Stomach smooth muscle (tissue), 2 donors: ENCODE measurements at regions not wholly inside any gene's neighbourhood (a gene's known extent, or its start where the extent isn't known, plus 50 kb on each side); places are given as distances from the start of the nearest gene placed in this dataset.
A peak's percentile ranks its signal among the peaks of the same experiment; 100 is the strongest.

Experiments used
- H3K27ac ChIP-seq: one replicate; pipeline ENCODE4 v1.7.0; 2013; ENCODE audit warnings: mild to moderate bottlenecking, low read length, inconsistent platforms
- H3K27me3 ChIP-seq, 2 donors: one replicate each; pipeline ENCODE4 v1.7.0; 2013; ENCODE audit warnings: low read length in 2 of 2; ENCODE audit not compliant: insufficient read depth in 2 of 2, control insufficient read depth in 1 of 2
- H3K36me3 ChIP-seq, 2 donors: one replicate each; pipeline ENCODE4 v1.7.0; 2013; ENCODE audit warnings: low read length in 2 of 2; ENCODE audit not compliant: control insufficient read depth in 2 of 2, insufficient read depth in 2 of 2
- H3K4me1 ChIP-seq: one replicate; pipeline ENCODE4 v1.7.0; 2013; ENCODE audit warnings: low read length; ENCODE audit not compliant: control insufficient read depth, insufficient read depth
- H3K4me3 ChIP-seq, 2 donors: one replicate each; pipeline ENCODE4 v1.7.0; 2013; ENCODE audit warnings: low read length in 2 of 2
- H3K9ac ChIP-seq, 2 donors: one replicate each; pipeline ENCODE4 v1.7.0; 2013; ENCODE audit warnings: low read length in 2 of 2, mild to moderate bottlenecking in 1 of 2
- H3K9me3 ChIP-seq, 2 donors: one replicate each; pipeline ENCODE4 v1.7.0; 2013; ENCODE audit warnings: low read length in 2 of 2; ENCODE audit not compliant: control insufficient read depth in 2 of 2
- donor health status: healthy.
- donor health status: Pancreatic carcinoma.

- H3K36me3 ChIP-seq = no peaks in the 10 kb centered on the region
- H3K4me3 ChIP-seq = no peak overlapping the region
- no peaks in the 10 kb centered on the region for H3K27me3 ChIP-seq
- peaks cover 12% of the 10 kb centered on the region for H3K4me1 ChIP-seq
- H3K9ac ChIP-seq = no peak overlapping the region
- H3K27ac ChIP-seq = no peak overlapping the region
- H3K9me3 ChIP-seq = no peaks in the 10 kb centered on the region
Observed at GRCh38 chr13:73988461-73988860, 145.7 kb downstream of the KLF12 start.

GRCh38 chr13:73987618-73988017 lies 146.6 kb downstream of the KLF12 start:
- no peak overlapping the region for H3K27ac ChIP-seq
- peaks cover 15% of the 10 kb centered on the region for H3K4me1 ChIP-seq
- no peaks in the 10 kb centered on the region for H3K9me3 ChIP-seq
- no peak overlapping the region for H3K9ac ChIP-seq
- H3K27me3 ChIP-seq = no peaks in the 10 kb centered on the region
- H3K4me3 ChIP-seq = no peak overlapping the region
- no peaks in the 10 kb centered on the region for H3K36me3 ChIP-seq

GRCh38 chr13:73985783-73986182 lies 148.4 kb downstream of the KLF12 start:
- Histone ChIP-seq H3K4me3 (no peak overlapping the region), H3K27me3 (no peaks in the 10 kb centered on the region), H3K36me3 (no peaks in the 10 kb centered on the region), H3K27ac (no peak overlapping the region), H3K9ac (no peak overlapping the region), H3K4me1 (peaks cover 21% of the 10 kb centered on the region), H3K9me3 (no peaks in the 10 kb centered on the region)

GRCh38 chr13:73984949-73985691 lies 149.1 kb downstream of the KLF12 start:
- H3K27ac ChIP-seq = peak overlapping the region; percentile 32
- H3K9ac ChIP-seq = no peak overlapping the region
- H3K4me1 ChIP-seq = peaks cover 22% of the 10 kb centered on the region

GRCh38 chr13:73984201-73984600 lies 150.0 kb downstream of the KLF12 start:
- Histone ChIP-seq H3K9me3 (no peaks in the 10 kb centered on the region), H3K4me1 (peaks cover 22% of the 10 kb centered on the region), H3K27me3 (no peaks in the 10 kb centered on the region), H3K27ac (peak overlapping the region; percentile 32), H3K9ac (no peak overlapping the region), H3K36me3 (no peaks in the 10 kb centered on the region), H3K4me3 (no peak overlapping the region)

More at GRCh38 chr13:73984949-73985691, 149.1 kb downstream of the KLF12 start:
- H3K4me3 ChIP-seq = no peak overlapping the region
- no peaks in the 10 kb centered on the region for H3K9me3 ChIP-seq
- H3K27me3 ChIP-seq = no peaks in the 10 kb centered on the region
- no peaks in the 10 kb centered on the region for H3K36me3 ChIP-seq

- Histone ChIP-seq H3K9me3 (no peaks in the 10 kb centered on the region), H3K9ac (no peak overlapping the region), H3K36me3 (no peaks in the 10 kb centered on the region), H3K4me3 (no peak overlapping the region), H3K27me3 (no peaks in the 10 kb centered on the region), H3K27ac (no peak overlapping the region), H3K4me1 (peaks cover 19% of the 10 kb centered on the region)
Observed at GRCh38 chr13:73983109-73983508, 151.1 kb downstream of the KLF12 start.

GRCh38 chr13:73981595-73981994 lies 152.6 kb downstream of the KLF12 start:
- Histone ChIP-seq H3K4me1 (peaks cover 18% of the 10 kb centered on the region), H3K9ac (no peak overlapping the region), H3K27ac (no peak overlapping the region), H3K27me3 (no peaks in the 10 kb centered on the region), H3K4me3 (no peak overlapping the region), H3K36me3 (no peaks in the 10 kb centered on the region), H3K9me3 (no peaks in the 10 kb centered on the region)

GRCh38 chr13:73975767-73976166 lies 158.4 kb downstream of the KLF12 start:
- Histone ChIP-seq H3K27me3 (no peaks in the 10 kb centered on the region), H3K9me3 (no peaks in the 10 kb centered on the region), H3K36me3 (no peaks in the 10 kb centered on the region), H3K4me1 (peaks cover 1% of the 10 kb centered on the region), H3K4me3 (no peak overlapping the region), H3K27ac (no peak overlapping the region), H3K9ac (no peak overlapping the region)

GRCh38 chr13:73974051-73974450 lies 160.2 kb downstream of the KLF12 start:
- Histone ChIP-seq H3K9me3 (no peaks in the 10 kb centered on the region), H3K4me3 (no peak overlapping the region), H3K4me1 (no peaks in the 10 kb centered on the region), H3K27me3 (no peaks in the 10 kb centered on the region), H3K27ac (no peak overlapping the region), H3K36me3 (no peaks in the 10 kb centered on the region), H3K9ac (no peak overlapping the region)

- H3K4me3 ChIP-seq = no peak overlapping the region
- no peak overlapping the region for H3K9ac ChIP-seq
- H3K9me3 ChIP-seq = no peaks in the 10 kb centered on the region
- H3K27ac ChIP-seq = no peak overlapping the region
- no peaks in the 10 kb centered on the region for H3K36me3 ChIP-seq
- H3K27me3 ChIP-seq = no peaks in the 10 kb centered on the region
- H3K4me1 ChIP-seq = no peaks in the 10 kb centered on the region
Observed at GRCh38 chr13:73973156-73973555, 161.0 kb downstream of the KLF12 start.

GRCh38 chr13:73972545-73972944 lies 161.7 kb downstream of the KLF12 start:
- no peaks in the 10 kb centered on the region for H3K4me1 ChIP-seq
- no peak overlapping the region for H3K4me3 ChIP-seq
- H3K9me3 ChIP-seq = no peaks in the 10 kb centered on the region
- H3K9ac ChIP-seq = no peak overlapping the region
- no peak overlapping the region for H3K27ac ChIP-seq
- no peaks in the 10 kb centered on the region for H3K27me3 ChIP-seq
- H3K36me3 ChIP-seq = no peaks in the 10 kb centered on the region
